ENCODE measurements at regions not wholly inside any gene's neighbourhood (a gene's known extent, or its start where the extent isn't known, plus 50 kb on each side); places are given as distances from the start of the nearest gene placed in this dataset.
A peak's percentile ranks its signal among the peaks of the same experiment; 100 is the strongest.

DNA sequence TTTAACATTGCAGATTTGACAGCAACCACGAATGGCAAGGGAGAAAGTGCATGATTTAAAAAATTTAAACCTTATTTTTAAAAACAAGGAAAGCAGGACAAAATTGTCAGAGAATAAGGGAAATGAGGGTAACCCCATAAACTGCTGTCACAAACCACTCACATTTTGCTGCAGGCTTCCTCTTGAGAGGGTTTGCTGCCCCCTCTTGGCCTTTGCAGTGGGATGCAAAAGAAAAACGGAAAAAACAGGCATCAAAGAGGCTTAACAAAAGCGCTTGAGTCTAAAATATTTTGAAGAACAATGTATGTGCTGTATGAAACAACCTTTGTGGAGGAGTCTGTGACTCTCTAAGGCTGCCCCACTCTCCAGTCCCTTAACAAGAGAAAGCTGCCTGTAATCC lies 91.6 kb downstream of the TMX3 start:
- Histone ChIP-seq H3K4me3 (no peak overlapping the region), H3K4me1 (replicated peaks in 1 of 2) (no peaks in the 10 kb centered on the region), H3K27ac (no peak overlapping the region)
- ATAC-seq (replicated peaks in 6 of 8), result peak in 7 of 8 experiments; percentile 36 to 63 (median 55)
- WGBS, 10 experiments, result 0 to 11% (median 0%) methylated on average over 1 to 3 of the region's 3 CpGs; no CpG with 5 or more reads in 1 of the 10 experiments
- in situ Hi-C loops (cut with MboI; ENCODE audit: low pct_unique_long_range_greater_than_20kb in 2 of 9, low sequenced_read_pairs in 9 of 9, unreplicated experiment in 9 of 9), result loop anchor here in 3 of 9 experiments (25.0 kb wide), 3 partner anchors 211 to 1411 kb away; no protein-coding TSS in a partner anchor

DNA sequence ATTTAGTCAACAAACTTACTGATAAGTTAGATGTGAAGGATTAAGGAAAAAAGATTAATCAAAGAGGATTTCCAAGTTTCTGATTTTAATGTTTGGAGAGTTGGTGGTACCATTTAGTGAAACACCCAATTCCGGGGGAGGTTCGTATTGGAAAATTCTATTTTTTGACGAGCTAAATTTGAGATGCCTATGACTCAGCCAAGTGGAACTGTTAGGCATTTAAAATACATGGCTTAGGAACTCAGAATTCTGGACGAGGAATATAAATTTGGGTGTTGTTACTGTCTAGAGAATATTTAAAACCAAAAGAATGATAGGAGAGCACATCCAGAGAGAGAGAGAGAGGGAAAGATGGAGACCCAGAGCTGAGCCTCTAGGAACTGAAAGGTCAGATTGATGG lies 103.6 kb downstream of the TMX3 start:
- in situ Hi-C loops (cut with MboI; ENCODE audit: low pct_unique_long_range_greater_than_20kb in 2 of 9, low sequenced_read_pairs in 9 of 9, unreplicated experiment in 9 of 9), result loop anchor here in 3 of 9 experiments (25.0 kb wide), 3 partner anchors 199 to 1399 kb away; no protein-coding TSS in a partner anchor
- Histone ChIP-seq H3K27ac (no peak overlapping the region), H3K4me1 (replicated peaks in 1 of 2) (no peaks in the 10 kb centered on the region), H3K4me3 (no peak overlapping the region)
- ATAC-seq (replicated peaks in 6 of 8), result peak in 1 of 8 experiments; percentile 78
- 8 to 97% (median 80%) methylated on average over 2 to 4 of the region's 4 CpGs; no CpG with 5 or more reads in 2 of the 10 experiments for WGBS, 10 experiments

GRCh38 chr18:68608851-68609490 lies 105.9 kb downstream of the TMX3 start:
- Histone ChIP-seq H3K4me1 (replicated peaks in 1 of 2) (no peaks in the 10 kb centered on the region), H3K27ac (no peak overlapping the region), H3K4me3 (no peak overlapping the region)
- WGBS, 10 experiments, result 44 to 100% (median 89%) methylated on average over 1 to 6 of the region's 6 CpGs
- in situ Hi-C loops (cut with MboI; ENCODE audit: low pct_unique_long_range_greater_than_20kb in 2 of 9, low sequenced_read_pairs in 9 of 9, unreplicated experiment in 9 of 9), result loop anchor here in 3 of 9 experiments (25.0 kb wide), 3 partner anchors 197 to 1397 kb away; no protein-coding TSS in a partner anchor
- no peak for ATAC-seq (replicated peaks in 6 of 8)

DNA sequence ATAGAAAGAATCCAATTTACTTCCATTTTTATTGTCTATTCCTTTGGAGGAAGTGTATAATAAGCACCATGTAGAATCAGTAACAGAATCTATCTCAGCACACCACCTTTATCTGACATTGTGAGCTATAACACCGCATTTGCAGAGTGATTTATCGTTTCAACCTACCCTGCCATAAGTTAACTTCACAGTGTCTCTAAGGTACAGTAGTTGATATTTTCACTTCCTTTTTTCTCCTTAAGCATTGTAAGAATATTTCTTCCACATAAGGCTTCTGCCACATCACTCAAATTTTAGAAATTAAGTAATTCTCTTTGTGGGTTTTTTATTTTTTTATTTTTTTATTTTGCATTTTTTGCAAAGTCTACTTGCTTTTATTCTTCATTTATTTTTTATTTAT lies 107.1 kb downstream of the TMX3 start:
- ATAC-seq (replicated peaks in 6 of 8), result no peak
- WGBS, 10 experiments, result 85 to 100% (median 98%) methylated on average over 2 of the region's 2 CpGs
- in situ Hi-C loops (cut with MboI; ENCODE audit: low pct_unique_long_range_greater_than_20kb in 2 of 9, low sequenced_read_pairs in 9 of 9, unreplicated experiment in 9 of 9), result loop anchor here in 3 of 9 experiments (25.0 kb wide), 3 partner anchors 196 to 1396 kb away; no protein-coding TSS in a partner anchor
- no peak overlapping the region for H3K27ac ChIP-seq
- H3K4me3 ChIP-seq, result no peak overlapping the region
- no peaks in the 10 kb centered on the region for H3K4me1 ChIP-seq (replicated peaks in 1 of 2)

DNA sequence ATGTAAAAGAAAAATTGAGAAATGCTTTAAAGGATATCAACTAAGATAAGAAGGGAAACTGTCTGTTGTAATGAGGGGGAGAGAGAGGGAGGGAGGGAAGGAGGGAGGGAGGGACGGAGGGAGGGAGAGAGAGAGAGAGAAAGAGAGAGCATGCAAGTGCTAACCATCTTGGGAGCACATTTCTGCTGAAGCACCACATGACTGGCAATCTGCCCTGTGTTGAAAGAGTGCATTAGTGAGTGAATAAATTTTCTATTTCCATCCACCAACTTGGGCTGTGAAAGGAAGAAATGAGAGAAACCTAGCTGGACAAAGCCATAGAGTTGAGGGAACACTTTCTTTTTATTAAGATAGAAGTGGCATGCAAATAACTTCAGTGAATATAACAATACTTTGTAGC lies 110.7 kb downstream of the TMX3 start:
- no peak overlapping the region for H3K4me3 ChIP-seq
- no CpG with 5 or more reads among the region's 1 CpG for WGBS, 10 experiments
- ATAC-seq (replicated peaks in 6 of 8), result peak in 3 of 8 experiments; percentile 26 to 70 (median 63)
- in situ Hi-C loops (cut with MboI; ENCODE audit: low pct_unique_long_range_greater_than_20kb in 2 of 9, low sequenced_read_pairs in 9 of 9, unreplicated experiment in 9 of 9), result loop anchor here in 3 of 9 experiments (25.0 kb wide), 3 partner anchors 192 to 1392 kb away; no protein-coding TSS in a partner anchor
- no peak overlapping the region for H3K27ac ChIP-seq
- H3K4me1 ChIP-seq (replicated peaks in 1 of 2), result no peaks in the 10 kb centered on the region

GRCh38 chr18:68596016-68596415 lies 118.9 kb downstream of the TMX3 start:
- no peak overlapping the region for H3K4me3 ChIP-seq
- no peak for ATAC-seq (replicated peaks in 6 of 8)
- in situ Hi-C loops (cut with MboI; ENCODE audit: low pct_unique_long_range_greater_than_20kb in 2 of 9, low sequenced_read_pairs in 9 of 9, unreplicated experiment in 9 of 9), result no loop called here
- peaks cover 0 to 18% of the 10 kb centered on the region in 2 donors for H3K4me1 ChIP-seq (replicated peaks in 1 of 2)
- 60 to 100% (median 74%) methylated on average over 1 to 2 of the region's 2 CpGs for WGBS, 10 experiments
- no peak overlapping the region for H3K27ac ChIP-seq

- WGBS, 10 experiments, result 41 to 94% (median 73%) methylated on average over 2 to 5 of the region's 5 CpGs; no CpG with 5 or more reads in 1 of the 10 experiments
- no peak for ATAC-seq (replicated peaks in 6 of 8)
- H3K27ac ChIP-seq, result no peak overlapping the region
- H3K4me3 ChIP-seq, result no peak overlapping the region
- in situ Hi-C loops (cut with MboI; ENCODE audit: low pct_unique_long_range_greater_than_20kb in 2 of 9, low sequenced_read_pairs in 9 of 9, unreplicated experiment in 9 of 9), result no loop called here
- no peaks in the 10 kb centered on the region for H3K4me1 ChIP-seq (replicated peaks in 1 of 2)
Observed at GRCh38 chr18:68588169-68588568, 126.7 kb downstream of the TMX3 start.

GRCh38 chr18:68583685-68584084 lies 131.2 kb downstream of the TMX3 start:
- H3K27ac ChIP-seq, result no peak overlapping the region
- in situ Hi-C loops (cut with MboI; ENCODE audit: low pct_unique_long_range_greater_than_20kb in 2 of 9, low sequenced_read_pairs in 9 of 9, unreplicated experiment in 9 of 9), result no loop called here
- no peak for ATAC-seq (replicated peaks in 6 of 8)
- no peak overlapping the region for H3K4me3 ChIP-seq
- H3K4me1 ChIP-seq (replicated peaks in 1 of 2), result no peaks in the 10 kb centered on the region
- WGBS, 10 experiments, result 80 to 100% (median 94%) methylated on average over 1 of the region's 1 CpG; no CpG with 5 or more reads in 6 of the 10 experiments

DNA sequence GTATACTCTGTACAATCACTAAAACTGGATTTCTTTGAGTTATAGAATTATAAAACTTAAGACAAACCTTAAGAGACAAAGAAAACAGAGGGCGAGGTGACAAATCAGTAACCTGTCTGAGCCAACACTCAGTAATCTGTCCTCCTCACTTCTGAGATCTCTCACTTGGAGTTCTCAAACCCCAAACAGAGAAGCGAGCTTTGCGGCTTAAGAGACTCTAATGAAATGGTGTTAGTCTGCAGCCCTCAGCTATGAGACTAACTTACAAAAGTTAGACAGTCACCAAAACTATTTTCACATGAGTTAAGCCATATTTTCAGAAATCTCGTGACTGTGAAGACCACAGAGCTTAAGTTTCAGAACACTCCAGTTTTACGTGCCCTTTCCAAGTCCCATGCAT lies 140.6 kb downstream of the TMX3 start:
- Histone ChIP-seq H3K4me3 (no peak overlapping the region), H3K4me1 (replicated peaks in 1 of 2) (no peaks in the 10 kb centered on the region), H3K27ac (no peak overlapping the region)
- 58 to 100% (median 82%) methylated on average over 1 to 5 of the region's 5 CpGs; no CpG with 5 or more reads in 2 of the 10 experiments for WGBS, 10 experiments
- in situ Hi-C loops (cut with MboI; ENCODE audit: low pct_unique_long_range_greater_than_20kb in 2 of 9, low sequenced_read_pairs in 9 of 9, unreplicated experiment in 9 of 9), result no loop called here
- no peak for ATAC-seq (replicated peaks in 6 of 8)

DNA sequence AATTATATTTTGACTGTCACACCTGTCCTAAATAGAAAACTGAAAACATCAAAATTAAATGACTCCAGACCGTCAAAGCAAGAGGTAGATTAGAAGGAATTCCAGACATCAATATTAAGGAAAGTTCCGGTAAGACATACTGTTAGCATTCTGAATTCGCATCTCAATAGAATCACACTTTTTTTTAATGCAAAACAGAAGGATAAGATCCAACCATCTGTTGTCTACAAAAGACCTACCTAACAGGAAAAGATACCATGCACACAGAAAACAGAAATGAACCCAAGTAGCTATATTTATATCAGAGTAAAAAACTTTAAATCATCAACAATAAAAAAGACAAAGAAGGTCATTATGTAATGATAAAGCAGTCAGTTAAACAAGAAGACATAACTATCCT lies 145.0 kb downstream of the TMX3 start:
- 38 to 100% (median 79%) methylated on average over 1 to 3 of the region's 3 CpGs for WGBS, 10 experiments
- H3K4me1 ChIP-seq (replicated peaks in 1 of 2), result peaks cover 0 to under 1% of the 10 kb centered on the region in 2 donors
- H3K27ac ChIP-seq, result no peak overlapping the region
- no peak overlapping the region for H3K4me3 ChIP-seq
- ATAC-seq (replicated peaks in 6 of 8), result no peak
- in situ Hi-C loops (cut with MboI; ENCODE audit: low pct_unique_long_range_greater_than_20kb in 2 of 9, low sequenced_read_pairs in 9 of 9, unreplicated experiment in 9 of 9), result no loop called here

GRCh38 chr18:68568364-68569155 lies 146.3 kb downstream of the TMX3 start:
- H3K4me1 ChIP-seq (replicated peaks in 1 of 2), result peaks cover 0 to 3% of the 10 kb centered on the region in 2 donors
- H3K4me3 ChIP-seq, result no peak overlapping the region
- WGBS, 10 experiments, result 38 to 100% (median 67%) methylated on average over 2 to 4 of the region's 4 CpGs; no CpG with 5 or more reads in 1 of the 10 experiments
- ATAC-seq (replicated peaks in 6 of 8), result no peak
- in situ Hi-C loops (cut with MboI; ENCODE audit: low pct_unique_long_range_greater_than_20kb in 2 of 9, low sequenced_read_pairs in 9 of 9, unreplicated experiment in 9 of 9), result no loop called here
- H3K27ac ChIP-seq, result no peak overlapping the region

- H3K27ac ChIP-seq, result no peak overlapping the region
- peaks cover 0 to 3% of the 10 kb centered on the region in 2 donors for H3K4me1 ChIP-seq (replicated peaks in 1 of 2)
- H3K4me3 ChIP-seq, result no peak overlapping the region
- 14 to 100% (median 76%) methylated on average over 2 of the region's 2 CpGs for WGBS, 10 experiments
- in situ Hi-C loops (cut with MboI; ENCODE audit: low pct_unique_long_range_greater_than_20kb in 2 of 9, low sequenced_read_pairs in 9 of 9, unreplicated experiment in 9 of 9), result no loop called here
- no peak for ATAC-seq (replicated peaks in 6 of 8)
Observed at GRCh38 chr18:68566991-68567390, 147.9 kb downstream of the TMX3 start.

DNA sequence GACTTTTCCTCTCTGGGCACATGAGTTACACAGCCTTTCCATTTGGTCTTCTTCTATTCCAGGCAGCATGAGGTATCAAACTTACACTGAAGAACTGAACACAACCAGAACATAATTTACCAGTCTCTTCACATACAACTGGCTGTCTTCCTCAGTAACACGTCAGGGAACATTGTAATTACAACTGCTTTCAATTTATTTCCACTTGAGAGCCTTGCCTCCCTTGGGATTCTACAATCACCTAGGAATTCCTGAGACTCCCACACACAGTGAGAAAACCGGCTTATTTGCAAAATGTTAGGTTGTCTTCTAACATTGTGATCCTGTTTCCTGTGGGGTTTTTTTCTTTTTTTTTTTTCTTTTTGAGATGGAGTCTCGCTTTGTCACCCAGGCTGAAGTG lies 149.9 kb downstream of the TMX3 start:
- peaks cover 0 to 3% of the 10 kb centered on the region in 2 donors for H3K4me1 ChIP-seq (replicated peaks in 1 of 2)
- ATAC-seq (replicated peaks in 6 of 8), result no peak
- in situ Hi-C loops (cut with MboI; ENCODE audit: low pct_unique_long_range_greater_than_20kb in 2 of 9, low sequenced_read_pairs in 9 of 9, unreplicated experiment in 9 of 9), result no loop called here
- WGBS, 10 experiments, result 16 to 72% (median 64%) methylated on average over 1 to 3 of the region's 3 CpGs; no CpG with 5 or more reads in 2 of the 10 experiments
- no peak overlapping the region for H3K4me3 ChIP-seq
- H3K27ac ChIP-seq, result no peak overlapping the region

Data from motor neuron (in vitro differentiated cells).